ENCODE measurements at regions not wholly inside any gene's neighbourhood (a gene's known extent, or its start where the extent isn't known, plus 50 kb on each side); places are given as distances from the start of the nearest gene placed in this dataset.
"Not testable (repeated sequence)": the region's sequence is repeated elsewhere in the genome, so short reads cannot be mapped to it uniquely, and the experiment has no call there.

DNA sequence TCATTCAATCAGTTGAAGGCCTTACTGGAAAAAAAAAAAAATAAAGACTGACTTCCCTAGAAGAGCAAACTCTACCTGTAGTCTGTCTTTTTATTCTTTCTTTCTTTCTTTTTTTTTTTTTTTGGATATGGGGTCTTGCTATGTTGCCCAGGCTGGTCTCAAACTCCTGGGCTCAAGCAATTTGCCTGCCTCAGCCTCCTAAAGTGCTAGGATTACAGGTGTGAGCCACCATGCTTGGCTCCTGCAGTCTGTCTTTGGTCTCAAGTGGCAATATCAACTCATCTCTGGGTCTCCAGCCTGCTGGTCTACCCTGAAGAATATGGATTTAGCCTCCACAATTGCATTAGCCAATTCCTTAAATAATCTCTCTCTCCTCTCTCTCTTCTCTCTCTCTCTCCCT is 167.7 kb upstream of the P2RY1 start:
- no peak for DNase-seq

DNA sequence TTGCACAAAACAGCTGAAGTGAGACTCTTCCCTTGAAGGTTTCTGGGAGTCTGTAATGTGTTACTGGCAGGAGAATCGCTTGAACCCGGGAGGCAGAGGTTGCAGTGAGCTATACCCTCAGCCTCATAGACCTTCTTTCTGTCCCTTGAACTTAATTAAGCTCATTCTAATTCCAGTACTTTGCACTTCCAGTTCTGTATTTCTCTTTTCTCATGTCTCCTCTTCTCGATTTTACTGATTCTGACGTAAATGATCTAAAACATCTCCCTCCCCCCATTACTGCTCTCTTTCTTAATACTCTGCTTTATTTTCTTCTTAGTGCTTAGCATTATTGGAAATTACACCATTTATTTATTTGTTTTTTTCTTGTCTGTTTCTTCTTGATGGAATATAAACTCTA is 165.4 kb upstream of the P2RY1 start:
- DNase-seq, result no peak

DNA sequence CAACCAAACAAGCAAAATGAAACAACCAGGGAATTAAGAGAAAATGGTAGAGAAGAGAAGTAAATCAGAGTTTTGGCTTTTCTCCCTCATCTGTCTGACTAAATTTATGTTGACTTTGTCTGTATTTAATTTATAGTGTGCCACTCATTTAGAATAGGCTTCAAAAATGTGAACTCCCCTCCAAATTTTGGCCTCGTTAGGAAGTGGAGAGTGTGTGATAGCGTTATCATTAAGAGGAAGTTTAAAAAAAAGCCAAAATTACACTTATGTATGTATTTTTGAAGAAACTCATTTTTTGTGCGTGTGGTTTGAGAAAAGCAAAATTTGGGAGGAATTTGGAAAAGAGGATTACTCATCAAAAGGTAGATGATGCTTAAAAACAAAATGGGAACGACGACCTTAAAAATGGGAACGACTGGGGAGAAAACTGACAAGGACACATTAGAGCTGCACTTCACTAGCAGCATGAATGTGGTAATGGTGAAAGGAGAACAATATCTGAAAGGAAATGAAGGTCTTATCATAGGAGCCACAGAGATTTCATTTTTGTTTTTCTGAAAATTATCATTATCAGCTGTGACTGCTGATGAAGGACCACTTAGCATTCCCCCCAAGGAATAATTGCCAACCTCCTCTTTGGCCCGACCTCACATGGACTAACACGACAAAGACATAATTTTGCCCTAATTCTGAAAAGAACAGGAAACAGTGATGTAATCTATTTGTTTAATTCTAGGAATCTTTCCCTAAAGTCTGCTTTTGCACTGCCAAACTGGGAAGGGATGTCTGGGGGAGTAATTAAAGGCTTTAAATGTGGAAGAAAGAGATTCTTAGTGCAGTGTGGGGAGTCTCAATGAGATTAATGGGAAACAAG is 163.2 kb upstream of the P2RY1 start:
- DNase-seq, result no peak

DNA sequence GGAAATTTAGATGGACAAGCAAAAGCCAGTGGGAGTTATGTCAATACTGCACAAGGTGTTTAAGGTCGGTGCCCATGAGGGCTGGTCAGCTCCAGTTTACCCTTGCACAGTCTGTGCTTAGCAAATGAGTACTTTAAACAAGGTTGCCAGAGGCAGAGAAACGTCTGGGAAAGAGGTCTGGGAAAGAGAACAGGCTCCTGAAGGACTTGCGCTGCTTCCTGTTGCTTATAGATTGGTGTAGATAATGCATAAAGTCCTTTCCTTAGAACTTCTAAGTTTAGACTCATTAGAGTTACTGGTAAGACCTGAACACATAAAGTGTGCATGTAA is 162.6 kb upstream of the P2RY1 start:
- no peak for DNase-seq

DNA sequence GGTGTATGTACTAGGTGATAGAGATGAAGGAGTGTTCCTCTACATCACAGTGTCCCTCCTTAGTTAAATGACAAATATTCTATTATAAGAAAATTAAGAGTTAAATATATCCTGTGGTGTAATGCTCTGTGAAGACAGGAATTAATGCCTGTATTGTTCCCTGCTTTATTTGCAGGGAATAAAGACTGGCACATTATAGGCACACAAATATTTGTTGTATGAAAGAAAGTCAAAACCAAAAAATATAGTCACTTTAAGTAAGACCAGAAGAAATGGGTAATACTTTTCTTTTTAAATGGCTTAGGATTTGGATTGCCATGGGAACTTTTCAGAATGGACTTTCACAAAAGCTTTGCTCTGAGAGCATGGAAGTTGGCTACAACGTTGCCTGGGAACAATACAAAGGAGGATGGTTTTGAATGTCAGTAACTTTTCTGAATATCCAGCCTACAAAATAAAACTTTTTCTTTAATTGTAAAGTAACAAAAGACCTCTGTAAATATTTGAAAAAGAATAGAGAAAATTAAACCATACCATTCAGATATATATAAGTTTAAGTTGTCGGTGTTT is 158.0 kb upstream of the P2RY1 start:
- DNase-seq, result no peak

DNA sequence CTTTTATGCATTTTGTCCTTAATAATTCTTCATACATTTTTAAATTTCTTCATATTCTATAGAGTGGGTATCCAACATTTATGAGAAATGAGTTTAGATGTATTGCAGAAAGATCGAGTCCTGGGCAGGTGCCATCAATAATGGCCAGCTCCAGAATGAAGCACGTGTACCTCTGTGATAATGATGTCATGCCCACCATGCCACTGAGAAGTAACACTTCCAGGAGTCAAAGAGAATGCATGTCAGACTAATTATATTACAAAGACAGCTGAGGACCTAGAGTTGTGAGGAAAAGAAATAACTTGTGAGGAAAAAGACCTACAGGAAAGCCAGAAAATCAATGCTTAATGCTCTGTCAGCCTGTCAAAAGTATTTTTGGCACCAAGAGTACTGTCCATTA is 157.4 kb upstream of the P2RY1 start:
- no peak for DNase-seq

DNA sequence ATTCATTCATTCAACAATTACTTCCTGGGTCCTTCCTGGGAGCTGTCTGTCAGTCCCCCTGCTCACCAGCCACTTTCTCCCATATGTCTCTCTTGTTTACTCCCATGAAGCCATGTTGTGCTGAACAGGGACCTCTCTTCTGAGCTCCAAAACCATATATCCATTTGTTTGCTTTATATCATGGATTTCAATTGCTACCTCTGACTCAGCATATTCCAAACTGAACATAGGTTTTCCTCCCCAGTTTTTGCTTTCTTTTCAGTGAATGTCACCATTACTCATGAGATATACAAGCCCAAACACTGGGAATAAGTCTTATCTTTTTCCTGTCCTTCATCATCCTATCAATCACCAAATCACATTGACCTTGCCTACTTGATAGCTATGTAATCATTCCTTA is 152.5 kb upstream of the P2RY1 start:
- no peak for DNase-seq

DNA sequence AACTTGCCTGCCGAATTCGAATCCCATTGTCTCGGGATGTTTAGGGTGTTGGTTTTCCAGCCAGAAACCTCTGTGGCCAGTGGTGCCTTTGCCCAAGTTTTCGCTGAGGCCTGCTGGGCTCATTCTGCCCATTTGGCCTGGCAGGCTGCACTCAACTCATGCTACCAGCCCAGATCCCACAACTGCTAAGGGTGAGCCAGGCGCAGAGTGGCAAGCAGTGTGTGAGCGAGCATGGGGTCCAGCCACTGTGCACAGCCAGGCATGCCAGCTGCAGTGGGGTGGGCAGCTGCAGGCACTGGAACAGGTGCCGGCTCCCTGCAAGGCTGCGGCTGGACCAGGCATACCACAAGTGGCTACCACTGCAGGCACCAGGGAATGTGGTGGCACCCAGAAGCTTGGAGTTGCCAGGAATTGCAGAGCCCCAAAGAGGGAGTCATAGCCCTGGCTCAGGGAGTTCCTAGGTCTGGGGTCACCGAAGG is 151.4 kb upstream of the P2RY1 start:
- DNase-seq, result no peak

DNA sequence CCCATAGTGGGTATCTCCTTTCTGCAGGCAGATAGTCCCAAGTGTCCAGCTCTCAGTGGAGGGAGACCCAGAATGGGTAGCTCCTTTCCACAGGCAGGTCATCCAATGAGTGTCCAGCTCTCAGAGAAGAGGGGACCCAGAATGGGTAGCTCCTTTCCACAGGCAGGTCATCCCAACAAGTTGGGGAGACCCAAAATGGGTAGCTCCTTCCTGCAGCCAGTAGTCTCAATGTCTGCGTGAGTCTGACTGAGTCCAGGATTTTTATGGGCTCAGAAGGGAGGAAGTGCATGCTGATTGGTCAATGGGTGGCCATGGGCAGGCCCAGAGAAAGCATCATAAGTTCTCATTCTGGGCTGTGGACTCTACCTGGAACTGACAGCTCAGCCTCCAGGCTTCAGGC is 150.7 kb upstream of the P2RY1 start:
- DNase-seq, result no peak

DNA sequence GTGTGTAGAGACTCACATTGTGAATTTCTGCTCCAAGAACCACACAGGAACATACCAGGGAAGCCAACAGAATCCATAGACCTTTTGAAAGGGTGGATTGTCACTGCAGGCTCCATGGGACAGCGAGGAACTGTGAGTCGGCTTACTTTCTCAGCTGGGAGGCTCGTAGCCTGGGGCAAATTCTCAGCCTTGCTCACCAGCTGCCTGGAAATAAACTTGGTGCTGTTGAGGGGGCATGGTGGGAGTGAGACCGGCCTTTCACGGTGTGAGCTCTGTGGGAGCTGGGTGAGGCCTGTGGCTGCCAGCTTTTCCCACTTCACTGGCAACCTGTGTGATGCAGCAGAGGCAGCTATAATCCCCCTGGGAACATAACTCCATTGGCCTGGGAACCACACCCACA is 146.6 kb upstream of the P2RY1 start:
- DNase-seq, result no peak

DNA sequence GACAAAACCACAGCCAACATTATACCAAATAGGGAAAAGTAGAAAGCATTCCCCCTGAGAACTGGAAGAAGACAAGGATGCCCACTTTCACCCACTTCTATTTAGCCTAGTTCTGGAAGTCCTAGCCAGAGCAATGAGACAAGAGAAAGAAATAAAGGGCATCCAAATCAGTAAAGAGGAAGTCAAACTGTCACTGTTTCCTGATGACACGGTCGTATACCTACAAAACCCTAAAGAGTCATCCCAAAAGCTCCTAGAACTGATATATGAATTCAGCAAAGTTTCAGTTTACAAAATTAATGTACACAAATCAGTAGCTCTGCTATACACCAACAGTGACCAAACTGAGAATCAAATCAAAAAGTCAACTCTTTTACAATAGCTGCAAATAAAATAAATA is 142.6 kb upstream of the P2RY1 start:
- not testable (repeated sequence) for DNase-seq

DNA sequence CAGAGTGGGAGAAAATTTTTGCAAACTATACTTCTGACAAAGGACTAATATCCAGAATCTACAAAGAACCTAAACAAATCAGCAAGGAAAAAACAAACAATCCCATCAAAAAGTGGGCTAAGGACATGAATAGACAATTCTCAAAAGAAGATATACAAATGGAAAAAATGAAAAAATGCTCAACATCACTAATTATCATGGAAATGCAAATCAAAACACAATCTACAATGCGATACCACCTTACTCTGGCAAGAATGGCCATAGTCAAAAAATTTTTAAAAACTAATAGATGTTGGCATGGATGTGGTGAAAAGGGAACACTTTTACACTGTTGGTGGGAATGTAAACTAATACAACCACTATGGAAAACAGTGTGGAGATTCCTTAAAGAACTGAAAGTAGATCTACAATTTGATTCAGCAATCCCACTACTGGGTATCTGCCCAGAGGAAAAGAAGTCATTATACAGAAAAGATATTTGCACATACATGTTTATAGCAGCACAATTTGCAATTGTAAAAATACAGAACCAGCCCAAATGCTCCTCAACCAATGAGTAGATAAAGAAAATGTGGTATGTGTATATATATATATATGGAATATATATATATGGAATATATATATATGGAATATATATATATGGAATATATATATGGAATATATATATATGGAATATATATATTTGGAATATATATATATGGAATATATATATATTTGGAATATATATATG is 141.2 kb upstream of the P2RY1 start:
- DNase-seq, result not testable (repeated sequence)

DNA sequence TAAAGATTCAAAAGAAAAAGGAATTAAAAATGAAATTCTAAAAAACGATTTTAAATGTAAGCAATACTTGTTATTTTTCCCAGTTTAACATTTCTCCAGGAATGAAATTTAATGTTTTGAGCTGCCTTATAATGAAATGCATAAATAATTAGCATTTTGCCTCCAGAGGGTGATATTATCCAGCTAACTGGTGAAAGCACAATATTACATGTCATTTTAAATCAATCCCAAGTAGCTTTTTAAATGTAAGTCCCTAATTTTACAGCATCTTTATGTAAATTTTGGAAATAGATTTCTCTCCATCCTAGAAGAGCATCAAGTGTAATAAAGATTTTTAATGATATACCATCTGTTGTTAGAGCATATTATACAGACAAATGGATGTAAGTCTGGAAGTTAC is 139.1 kb upstream of the P2RY1 start:
- peak; percentile 7 for DNase-seq

DNA sequence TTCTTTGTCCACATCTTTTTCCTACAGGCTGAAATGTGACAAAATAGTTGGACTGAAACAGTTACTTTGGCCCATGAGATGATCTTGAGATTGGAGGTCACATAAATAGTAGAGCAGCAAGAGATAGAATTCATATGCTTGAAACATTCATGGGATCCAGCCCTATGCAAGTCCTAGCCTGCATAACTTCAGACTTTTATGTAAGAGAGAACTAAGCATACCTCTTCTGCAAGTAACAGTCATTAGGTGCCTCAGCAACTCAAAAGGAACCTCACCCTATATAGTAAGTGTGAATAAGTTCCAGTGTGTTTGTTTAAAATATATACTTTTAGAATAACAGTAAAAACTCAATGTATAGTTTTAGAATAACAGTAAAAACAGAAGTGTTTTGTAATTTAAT is 138.0 kb upstream of the P2RY1 start:
- DNase-seq, result no peak

DNA sequence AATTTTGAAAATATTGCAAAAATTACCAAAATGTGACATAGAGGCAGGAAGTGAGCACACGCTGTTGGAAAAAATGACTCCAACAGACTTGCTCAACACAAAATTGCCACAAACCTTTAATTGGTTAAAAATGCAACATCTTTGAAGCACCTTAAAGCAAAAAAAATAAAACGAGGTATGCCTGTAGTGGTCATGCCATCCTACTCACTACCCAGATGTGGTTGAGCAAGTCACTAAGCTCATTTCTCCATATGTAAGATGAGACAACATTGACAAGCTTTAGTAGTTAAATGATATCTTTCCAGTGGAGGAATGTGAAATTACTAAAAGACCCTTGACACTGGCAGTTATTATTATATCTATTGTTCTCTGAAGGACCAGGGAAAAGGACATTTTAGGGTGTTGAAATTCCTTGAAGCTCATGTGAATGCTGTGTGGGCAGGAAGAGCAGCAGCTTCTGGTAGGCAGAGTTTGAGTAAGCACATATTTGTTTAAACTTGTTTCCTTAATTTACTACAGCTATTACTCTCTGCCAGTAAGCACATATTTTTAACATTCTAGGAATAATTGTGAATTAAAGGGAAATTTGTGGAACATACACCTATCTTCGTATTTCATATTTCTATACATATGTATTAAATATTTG is 131.6 kb upstream of the P2RY1 start:
- no peak for DNase-seq

DNA sequence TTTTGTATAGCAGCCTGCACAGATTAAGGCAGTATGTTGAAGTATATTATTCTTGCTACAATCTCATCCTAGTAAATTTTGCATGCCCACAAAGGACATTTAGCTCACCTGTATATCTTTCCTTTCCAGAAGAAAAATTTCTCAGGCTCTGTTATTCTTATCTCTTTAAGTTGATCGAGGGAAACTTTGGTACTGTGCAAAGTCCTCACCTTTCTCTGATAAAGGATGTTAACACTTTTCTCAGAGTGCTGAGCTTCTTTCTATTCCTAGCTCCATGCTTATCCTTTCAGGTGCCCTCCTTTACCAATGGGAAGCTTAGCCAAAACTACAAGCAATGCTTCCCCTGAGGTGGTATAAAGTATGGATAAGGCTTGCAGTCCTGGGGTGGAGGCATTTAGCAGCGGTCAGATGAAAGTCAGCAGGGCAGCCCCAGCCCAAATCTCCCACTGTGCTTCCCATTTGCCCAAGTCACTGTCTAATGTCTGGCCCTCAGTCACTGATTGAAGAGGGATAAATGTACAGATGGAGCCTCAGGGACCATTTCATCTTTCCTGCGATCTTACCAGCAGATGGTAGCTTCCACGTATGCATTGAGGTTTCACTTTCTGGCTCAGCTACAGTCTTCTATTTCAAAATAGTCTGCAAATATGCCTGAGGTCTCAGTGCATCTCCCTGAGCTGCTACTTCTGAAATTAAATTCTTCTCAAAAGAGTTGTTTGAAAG is 127.8 kb upstream of the P2RY1 start:
- no peak for DNase-seq

DNA sequence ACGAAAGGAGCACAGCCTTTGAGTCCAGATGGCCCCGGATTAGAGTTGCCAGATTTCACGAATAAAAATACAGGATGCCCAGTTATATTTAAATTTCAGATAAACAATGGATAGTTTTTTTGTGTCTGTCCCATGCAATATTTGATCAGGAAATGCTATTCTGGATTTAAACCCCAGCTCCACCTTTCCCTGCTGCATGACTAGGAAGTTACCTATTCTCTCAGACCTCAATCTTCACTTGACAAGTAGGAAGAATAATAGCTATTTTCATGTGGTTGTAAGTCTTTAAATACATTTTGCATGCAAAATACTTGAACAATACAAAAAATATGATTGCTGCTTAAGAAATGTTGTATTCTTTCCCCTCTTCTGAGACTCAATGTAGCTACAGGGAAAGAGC is 125.3 kb upstream of the P2RY1 start:
- DNase-seq, result no peak

DNA sequence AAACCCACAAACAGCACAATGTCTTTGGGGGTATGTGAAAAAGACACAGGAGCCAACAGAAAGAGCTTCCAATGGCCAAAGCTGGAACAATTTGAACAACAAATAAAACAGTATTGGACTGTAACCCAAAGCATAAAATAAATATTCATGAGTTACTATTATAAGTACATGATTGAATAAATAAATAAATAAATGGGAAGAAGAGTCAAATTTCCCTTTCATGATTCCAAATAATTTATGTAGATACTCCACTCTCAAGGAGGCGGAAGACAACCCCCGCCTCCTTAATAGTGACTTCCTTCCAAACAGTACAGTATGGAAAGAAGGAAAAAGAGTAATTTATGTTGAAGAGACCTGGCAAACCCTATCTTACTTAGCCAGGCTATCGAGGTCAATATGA is 124.4 kb upstream of the P2RY1 start:
- no peak for DNase-seq

DNA sequence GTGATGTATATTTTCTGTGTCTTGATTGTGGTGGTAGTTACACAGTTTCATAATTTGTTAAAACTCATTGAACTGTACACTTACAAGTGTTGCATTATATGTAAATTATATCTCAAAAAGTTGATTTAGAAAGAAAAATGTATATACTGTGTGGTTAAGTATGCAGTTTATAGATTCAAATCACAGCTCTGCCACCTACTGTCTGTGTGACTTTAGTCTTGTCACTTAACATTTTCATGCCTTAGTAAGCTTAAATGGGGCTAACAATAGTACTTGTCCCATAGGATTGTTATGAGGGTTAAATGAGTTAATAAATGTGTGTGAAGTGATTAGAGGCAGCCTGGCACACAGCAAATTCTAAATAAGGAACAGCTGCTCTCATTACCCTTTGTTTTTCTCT is 120.9 kb upstream of the P2RY1 start:
- DNase-seq, result no peak

DNA sequence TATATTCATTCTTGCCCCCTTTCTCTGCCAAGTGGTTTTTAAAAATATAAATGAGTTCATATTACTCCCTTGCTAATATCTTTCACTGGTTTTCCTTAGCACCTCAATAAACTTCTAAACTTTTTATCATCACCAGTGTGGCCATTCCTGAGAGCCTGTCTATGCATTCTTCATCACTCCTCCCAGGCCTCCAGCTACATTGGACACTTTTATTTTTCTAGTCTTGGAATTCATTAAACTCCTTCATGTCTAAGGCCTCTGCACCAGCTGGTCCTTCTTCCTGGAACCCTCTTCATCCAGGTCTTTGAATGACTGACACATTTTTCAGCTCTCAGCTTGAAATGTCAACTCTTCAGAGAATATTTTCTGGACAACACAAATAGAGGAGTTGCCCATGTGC is 120.4 kb upstream of the P2RY1 start:
- no peak for DNase-seq

DNA sequence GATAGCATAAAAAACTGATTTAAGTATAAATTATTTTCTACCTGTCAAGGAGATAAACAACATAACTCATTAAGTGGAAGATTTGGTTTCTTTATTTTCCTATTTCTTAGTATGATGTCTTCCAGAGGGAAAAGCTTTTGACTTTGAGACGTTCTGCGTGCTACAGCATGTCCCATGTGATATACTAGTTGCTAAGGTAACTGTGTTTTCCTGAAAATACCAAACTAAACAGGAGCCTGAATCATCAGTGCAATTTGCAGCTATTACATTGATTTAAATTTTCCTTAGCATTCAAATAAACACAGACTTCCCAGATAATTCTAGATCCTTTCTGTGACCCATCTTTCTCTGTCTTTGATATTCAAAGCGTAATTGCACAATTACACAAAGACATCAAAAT is 117.7 kb upstream of the P2RY1 start:
- peak; percentile 27 for DNase-seq

DNA sequence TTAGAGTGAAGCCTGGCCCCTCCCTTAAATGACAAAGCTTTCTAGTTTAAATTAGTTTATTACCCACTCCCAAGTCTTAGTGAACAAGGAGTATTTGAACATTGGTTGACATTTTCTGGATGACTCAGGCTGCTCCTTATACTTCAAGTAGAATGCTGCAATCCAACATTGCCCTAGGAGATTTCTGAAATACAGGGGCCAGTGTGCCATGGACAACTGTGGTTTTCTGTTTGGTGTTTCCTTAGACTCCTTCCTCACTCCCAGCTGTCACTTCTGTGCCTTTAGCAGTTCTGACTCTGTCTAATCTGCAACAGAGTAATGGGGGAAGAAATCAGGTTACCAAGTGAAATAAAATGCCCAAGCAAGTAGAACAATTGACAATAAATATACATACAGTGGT is 116.1 kb upstream of the P2RY1 start:
- peak; percentile 13 for DNase-seq

Measured in tongue (tissue), 1 donor.